Endothelial cell of umbilical vein (primary cell): ENCODE measurements at regions not wholly inside any gene's neighbourhood (a gene's known extent, or its start where the extent isn't known, plus 50 kb on each side); places are given as distances from the start of the nearest gene placed in this dataset.

ENCODE experiments used
- BruUV-seq: library from RNA; stranded (reverse); fragments of 400-500 nt; replicated peaks from 2 replicates; lab custom pipeline; 2021; lab: Mats Ljungman, UMichigan
- CTCF ChIA-PET: fragments of 300-600, 350-600 bp; sonication (Branson Sonifier 250); formaldehyde crosslinking; loops from one replicate; lab custom pipeline; 2021; ENCODE audit warnings: antibody characterized with exemption, inconsistent platforms; lab: Charles Lee
- POLR2A ChIA-PET: fragments of 300-600, 350-600 bp; sonication (Branson Sonifier 250); formaldehyde crosslinking; loops from one replicate; lab custom pipeline; 2021; ENCODE audit warnings: antibody characterized with exemption, inconsistent platforms; lab: Charles Lee
- DNase-seq: peaks from one replicate; pipeline ENCODE4 v3.0.0-alpha.2; 2011; ENCODE audit warnings: low read depth, low spot score
- FAIRE-seq: peaks from 2 replicates; lab custom pipeline; 2011; peaks lifted over from hg19 to GRCh38; lab: Jason Lieb, UNC
- H2AFZ ChIP-seq: 2 replicates; pipeline ENCODE4 v1.6.0; 2012; ENCODE audit warnings: low read depth, low read length, control low read depth, inconsistent platforms
- H3K27ac ChIP-seq: 2 replicates; pipeline ENCODE4 v1.5.1; 2011; ENCODE audit warnings: low read depth, mild to moderate bottlenecking, control low read depth, low read length, moderate library complexity; ENCODE audit not compliant: insufficient read depth
- H3K27me3 ChIP-seq, 2 experiments: 2 replicates each; pipeline versions ENCODE4 v1.6.0 to v1.6.1; 2011; ENCODE audit warnings: low read length in 2 of 2, mixed read lengths in 1 of 2; ENCODE audit not compliant: control insufficient read depth in 2 of 2, insufficient read depth in 2 of 2
- H3K36me3 ChIP-seq, 2 experiments: 2 replicates in 1 of 2; 3 replicates in 1 of 2; pipeline ENCODE4 v1.5.1; 2011; ENCODE audit warnings: low read length in 2 of 2, mild to moderate bottlenecking in 1 of 2, moderate library complexity in 1 of 2; ENCODE audit not compliant: control insufficient read depth in 2 of 2, insufficient read depth in 2 of 2; ENCODE audit errors: extremely low read depth in 1 of 2
- H3K4me1 ChIP-seq: 3 replicates; pipeline ENCODE4 v1.5.1; 2011; ENCODE audit warnings: mild to moderate bottlenecking, low read length; ENCODE audit not compliant: control insufficient read depth, insufficient read depth; ENCODE audit errors: extremely low read depth
- H3K4me2 ChIP-seq: 2 replicates; pipeline ENCODE4 v1.6.1; 2011; ENCODE audit warnings: low read length, control low read depth, mixed read lengths; ENCODE audit not compliant: insufficient read depth
- H3K4me3 ChIP-seq, 3 experiments: fragments of 200-600 bp in 1 of 3; sonication (generic), shearing (Covaris generic) in 1 of 3; replicated peaks in 1 of 3; 2 replicates each; pipeline ENCODE4 v1.5.1; 2011 to 2016; ENCODE audit warnings: control low read depth in 3 of 3, low read length in 3 of 3, mild to moderate bottlenecking in 2 of 3, inconsistent platforms in 1 of 3, low read depth in 1 of 3, moderate library complexity in 1 of 3; ENCODE audit not compliant: insufficient read depth in 1 of 3
- H3K79me2 ChIP-seq: 2 replicates; pipeline ENCODE4 v1.6.0; 2012; ENCODE audit warnings: low read length, inconsistent platforms; ENCODE audit not compliant: control insufficient read depth, insufficient read depth
- H3K9ac ChIP-seq: replicated peaks from 2 replicates; pipeline ENCODE3; 2011; ENCODE audit warnings: low read length, control low read depth; ENCODE audit not compliant: insufficient read depth; ENCODE audit errors: extremely low read depth
- H3K9me1 ChIP-seq: replicated peaks from 3 replicates; pipeline ENCODE4 v1.6.0; 2011; ENCODE audit warnings: mild to moderate bottlenecking, low read length; ENCODE audit not compliant: control insufficient read depth, insufficient read depth; ENCODE audit errors: extremely low read depth
- H3K9me3 ChIP-seq: replicated peaks from 2 replicates; pipeline ENCODE4 v1.5.1; 2012; ENCODE audit warnings: low read length, inconsistent platforms; ENCODE audit not compliant: control insufficient read depth, insufficient read depth
- H4K20me1 ChIP-seq: replicated peaks from 2 replicates; pipeline ENCODE3; 2011; ENCODE audit warnings: mild to moderate bottlenecking, low read length; ENCODE audit not compliant: control insufficient read depth, insufficient read depth; ENCODE audit errors: extremely low read depth
- CTCF ChIP-seq, 2 donors: IDR thresholded peaks; 1 replicate in 1 of 2; 2 replicates in 1 of 2; pipeline ENCODE4 v1.5.1; 2011; ENCODE audit warnings: low read length in 2 of 2, mild to moderate bottlenecking in 2 of 2, moderate library complexity in 2 of 2, control low read depth in 1 of 2, inconsistent platforms in 1 of 2, low read depth in 1 of 2; ENCODE audit not compliant: insufficient read depth in 1 of 2; ENCODE audit errors: extremely low read depth in 1 of 2
- EZH2 ChIP-seq: IDR thresholded peaks from 2 replicates; pipeline ENCODE4 v1.6.1; 2012; ENCODE audit warnings: borderline replicate concordance, low read depth, mild to moderate bottlenecking, moderate library complexity, low read length, inconsistent platforms; ENCODE audit not compliant: severe bottlenecking
- FOS ChIP-seq: IDR thresholded peaks from 2 replicates; pipeline ENCODE4 v1.6.1; 2011; ENCODE audit warnings: mild to moderate bottlenecking, low read length, moderate library complexity, borderline replicate concordance; ENCODE audit not compliant: insufficient read depth
- GATA2 ChIP-seq: IDR thresholded peaks from 2 replicates; pipeline ENCODE4 v1.7.0; 2011; ENCODE audit warnings: low read depth, mild to moderate bottlenecking, moderate library complexity, mixed read lengths, low read length; ENCODE audit not compliant: insufficient read length, insufficient read depth
- JUN ChIP-seq: IDR thresholded peaks from 2 replicates; pipeline ENCODE4 v1.6.1; 2011; ENCODE audit warnings: borderline replicate concordance, low read depth; ENCODE audit not compliant: insufficient read length, insufficient read depth
- MAX ChIP-seq: IDR thresholded peaks from 2 replicates; pipeline ENCODE4 v1.6.1; 2011; ENCODE audit not compliant: insufficient read depth, insufficient read length
- MYC ChIP-seq: IDR thresholded peaks from one replicate; pipeline ENCODE4 v1.6.1; 2011; ENCODE audit warnings: mild to moderate bottlenecking, low read depth, low read length
- POLR2AphosphoS5 ChIP-seq: IDR thresholded peaks from 2 replicates; pipeline ENCODE4 v1.6.1; 2012; ENCODE audit warnings: low read depth, mild to moderate bottlenecking, control low read depth, low read length, moderate library complexity; ENCODE audit not compliant: insufficient read depth
- dilution Hi-C: fragments of 300-500 bp; cut with MboI; formaldehyde crosslinking; loops from one replicate; pipeline ENCODE4 v1.15.0; 2019; ENCODE audit warnings: low sequenced_read_pairs; ENCODE audit not compliant: extremely low pct_ligation_motif_present
- intact Hi-C: fragments of 100-400 bp; cut with micrococcal nuclease; formaldehyde crosslinking; loops from one replicate; pipeline ENCODE4 v1.10.0; 2022

- H3K9ac ChIP-seq: no peak overlapping the region
- POLR2A ChIA-PET: no interaction called here
- no peaks in the 10 kb centered on the region for H3K9me3 ChIP-seq
- no peaks in the 10 kb centered on the region for H3K4me1 ChIP-seq
- no peaks in the 10 kb centered on the region for H3K79me2 ChIP-seq
- no peak overlapping the region for H3K27ac ChIP-seq
- no peak overlapping the region for H3K4me3 ChIP-seq
- no peak overlapping the region for H3K4me2 ChIP-seq
- FAIRE-seq (no peak), DNase-seq (no peak)
- no peaks in the 10 kb centered on the region for H3K27me3 ChIP-seq
- intact Hi-C loops: no loop called here
- H4K20me1 ChIP-seq: no peaks in the 10 kb centered on the region
- TF ChIP-seq MAX (no peak), POLR2AphosphoS5 (no peak), JUN (no peak), FOS (no peak), MYC (no peak), CTCF (IDR thresholded peaks at IDR 0.05; ENCODE audit: extremely low read depth in 1 of 2, insufficient read depth in 1 of 2, low read depth in 1 of 2, low read length in 2 of 2) (no peak), EZH2 (no peak), GATA2 (no peak)
- no peak overlapping the region for H2AFZ ChIP-seq
- CTCF ChIA-PET: interaction anchor here (0.9 kb wide), 1 partner anchor 42 kb away, joined by 4 read pairs; no protein-coding TSS in a partner anchor
- no peaks in the 10 kb centered on the region for H3K9me1 ChIP-seq
- H3K36me3 ChIP-seq: no peaks in the 10 kb centered on the region
- dilution Hi-C loops: no loop called here
- BruUV-seq: no TSS peak
Observed at GRCh38 chr2:241992753-241993152, 123.2 kb downstream of the RTP5 start.
